NCI-H1048 (cell line): ENCODE measurements at regions not wholly inside any gene's neighbourhood (a gene's known extent, or its start where the extent isn't known, plus 50 kb on each side); places are given as distances from the start of the nearest gene placed in this dataset.

Experiments
- DNase-seq: peaks from one replicate; lab custom pipeline; 2025; lab: John Stamatoyannopoulos, UW

GRCh38 chr9:120001536-120001935, 578.4 kb downstream of the CDK5RAP2 start:
- no peak for DNase-seq

DNA sequence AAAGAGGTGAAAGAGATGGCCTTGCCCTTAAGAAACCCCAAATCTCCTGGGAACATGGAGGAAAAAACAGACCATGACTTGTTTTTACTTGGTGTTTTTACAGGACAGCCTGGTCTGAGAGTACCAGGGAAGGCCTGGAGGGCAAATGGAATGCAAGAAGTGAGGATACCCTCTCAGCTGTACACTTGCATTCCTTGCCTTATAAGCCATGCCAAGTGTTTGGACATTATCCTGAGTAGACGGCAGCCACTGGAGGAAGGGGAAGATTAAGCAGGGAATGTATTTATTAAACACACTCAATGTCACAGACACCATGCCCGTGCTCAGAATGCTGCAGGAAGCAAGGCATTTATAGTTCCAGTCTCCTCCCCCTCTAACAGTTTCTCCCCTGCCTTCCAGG, 581.4 kb downstream of the CDK5RAP2 start:
- no peak for DNase-seq

DNA sequence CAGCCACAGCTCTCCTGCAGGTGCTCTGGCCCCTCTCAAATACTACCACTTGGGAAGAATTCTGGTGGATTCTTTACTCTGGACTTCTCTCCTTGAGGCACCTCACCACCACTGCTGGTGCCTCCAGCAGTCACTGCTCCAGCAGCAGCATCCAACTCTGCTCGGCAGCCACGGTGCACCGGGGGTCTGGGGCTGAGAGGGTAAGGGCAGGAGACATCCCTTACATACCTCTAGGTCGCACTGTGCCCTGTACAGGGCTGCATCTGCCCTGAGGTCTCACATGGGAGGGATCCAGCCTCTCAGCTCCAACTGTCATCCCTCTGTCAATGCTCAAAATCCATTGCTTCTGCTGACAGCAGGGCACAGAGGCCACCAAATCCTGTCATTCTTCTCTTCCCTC, 588.2 kb downstream of the CDK5RAP2 start:
- no peak for DNase-seq

GRCh38 chr9:119986713-119987112, 593.3 kb downstream of the CDK5RAP2 start:
- DNase-seq = no peak

GRCh38 chr9:119986205-119986604, 593.8 kb downstream of the CDK5RAP2 start:
- DNase-seq = no peak

- DNase-seq = no peak
Measured at GRCh38 chr9:119974026-119974425, 604.8 kb upstream of the BRINP1 start.

DNA sequence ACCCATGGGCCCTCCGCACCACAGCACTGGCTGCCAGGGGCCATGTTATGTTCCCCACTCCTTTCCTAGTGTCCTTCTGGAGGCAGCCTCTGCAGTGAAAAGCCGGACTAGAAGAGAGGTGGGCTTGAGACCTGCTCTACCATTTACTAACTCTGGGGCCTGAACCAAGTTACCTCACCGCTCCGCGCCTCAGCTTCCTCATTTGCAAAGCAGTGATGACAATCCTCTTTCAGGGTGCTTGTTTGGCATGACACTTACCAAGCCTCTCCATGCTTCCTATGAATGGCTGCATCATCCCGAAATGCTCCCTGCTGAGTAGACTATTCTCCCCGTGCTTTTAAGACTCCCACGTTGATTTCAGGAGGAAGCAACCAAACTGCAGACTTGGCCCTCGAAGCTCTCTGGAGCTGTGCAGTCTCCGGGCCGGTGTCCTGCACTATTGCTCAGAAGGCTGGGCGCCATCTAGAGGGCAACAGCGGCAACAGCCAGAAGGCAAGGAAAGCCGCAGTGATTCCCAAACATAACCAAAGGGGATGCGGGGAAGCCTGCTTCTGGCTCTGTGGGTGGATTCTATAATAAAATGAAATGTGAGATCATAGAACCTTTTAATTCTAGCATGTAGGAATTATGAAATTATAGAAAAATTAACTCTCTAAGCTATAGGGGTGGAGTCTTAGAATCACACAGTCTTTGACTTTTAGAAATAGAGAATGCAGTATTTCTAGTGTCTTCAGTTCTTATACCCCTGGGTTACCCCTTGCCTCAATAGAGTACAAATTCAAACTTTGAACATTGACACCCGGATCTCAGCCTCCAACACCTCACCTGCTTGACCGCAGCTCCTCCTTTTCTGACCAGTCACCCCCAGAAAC, 599.8 kb upstream of the BRINP1 start:
- DNase-seq = no peak

DNA sequence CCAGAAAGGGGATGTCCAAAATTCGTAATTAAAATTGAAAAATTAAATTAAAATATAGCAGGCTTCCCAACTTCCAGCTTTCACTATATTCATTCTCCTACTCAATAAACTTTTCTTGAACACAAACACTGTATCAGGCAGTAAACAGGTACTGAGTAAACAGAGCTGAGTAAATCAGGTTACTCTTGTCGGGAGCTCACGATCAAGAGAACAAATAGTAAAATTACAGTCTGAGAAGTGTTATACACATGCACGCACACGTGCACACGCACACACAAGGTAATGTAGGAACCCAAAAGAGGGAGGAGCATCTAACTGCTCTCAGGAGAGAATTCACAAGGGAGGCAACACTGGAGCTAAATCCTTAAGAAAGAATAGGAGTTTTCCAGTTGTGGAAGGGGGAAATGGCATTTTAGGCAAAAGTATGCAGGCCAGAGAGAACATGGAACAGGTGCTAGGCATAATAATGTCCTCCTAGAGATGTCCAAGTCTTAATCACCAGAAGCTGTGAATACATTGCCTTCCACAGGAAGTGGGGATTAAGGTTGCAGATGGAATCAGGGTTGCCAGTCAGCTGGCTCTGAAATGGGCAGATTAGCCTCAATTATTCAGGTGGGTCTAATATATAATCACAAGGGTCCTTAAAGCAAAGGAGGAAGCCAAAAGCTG, 598.8 kb upstream of the BRINP1 start:
- DNase-seq = no peak

DNA sequence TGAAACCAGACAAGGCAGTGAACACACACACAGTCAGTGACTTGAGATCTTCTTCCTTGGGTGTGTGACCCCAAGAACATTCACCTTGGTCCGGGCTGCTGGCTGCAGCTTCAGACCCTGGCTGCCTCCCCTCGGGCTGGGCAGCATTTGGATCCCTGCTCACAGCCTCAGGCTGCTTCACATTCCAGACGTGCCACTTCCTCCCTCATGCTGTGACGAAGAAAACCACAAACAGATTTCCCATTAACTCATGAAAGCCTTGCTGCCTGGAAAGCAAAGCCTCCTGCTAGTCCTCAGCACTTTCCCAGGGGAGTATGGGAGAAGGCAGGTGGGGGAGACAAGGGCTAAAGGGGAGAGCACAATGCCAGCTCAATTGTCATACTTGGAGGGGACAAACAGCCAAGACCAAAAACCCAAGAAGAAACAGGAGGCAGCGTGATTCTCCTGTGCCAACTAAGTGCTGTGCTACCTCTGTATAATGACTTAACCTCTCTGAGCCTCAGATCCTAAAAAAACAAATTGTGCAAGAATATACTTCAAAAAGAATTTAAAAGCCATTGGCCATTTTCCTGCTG, 594.6 kb upstream of the BRINP1 start:
- peak; percentile 16 for DNase-seq

- no peak for DNase-seq
Measured at GRCh38 chr9:119963258-119963797, 594.1 kb upstream of the BRINP1 start.

- DNase-seq = peak; percentile 32
Measured at GRCh38 chr9:119961774-119962424, 592.7 kb upstream of the BRINP1 start.

DNA sequence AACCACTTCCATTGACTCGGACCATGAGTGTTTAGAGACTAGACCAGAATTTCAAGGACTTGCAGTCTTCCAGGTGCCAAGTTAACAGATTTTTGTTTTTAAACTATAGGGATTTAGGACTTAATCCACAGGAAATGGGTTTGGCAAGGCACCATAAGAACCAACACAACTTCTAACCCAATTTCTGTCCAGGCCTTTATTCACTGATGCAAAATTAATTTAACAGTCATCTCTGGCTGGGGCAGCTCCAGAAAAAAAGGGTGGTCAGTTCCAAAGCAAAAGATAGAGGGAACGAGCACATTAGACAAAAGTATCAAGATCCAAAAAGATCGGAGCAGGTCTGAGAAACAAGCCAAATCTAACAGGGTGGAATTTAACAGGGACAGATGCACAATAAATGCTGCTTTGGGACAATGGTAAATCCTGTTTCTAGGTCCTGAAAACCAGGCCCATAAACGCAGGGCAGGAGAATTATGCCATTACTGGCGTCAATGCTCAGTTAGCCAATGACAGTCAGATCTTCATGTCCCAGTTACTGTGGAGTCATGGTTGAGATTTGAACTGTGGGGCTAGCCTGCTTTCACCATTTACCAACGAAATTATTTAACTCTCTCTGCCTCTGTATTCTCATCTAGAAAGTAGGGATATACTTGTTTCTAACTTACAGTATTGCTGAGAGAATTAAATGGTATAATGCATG, 590.8 kb upstream of the BRINP1 start:
- no peak for DNase-seq

GRCh38 chr9:119956111-119956510, 586.9 kb upstream of the BRINP1 start:
- no peak for DNase-seq

GRCh38 chr9:119955276-119955675, 586.0 kb upstream of the BRINP1 start:
- DNase-seq = no peak

DNA sequence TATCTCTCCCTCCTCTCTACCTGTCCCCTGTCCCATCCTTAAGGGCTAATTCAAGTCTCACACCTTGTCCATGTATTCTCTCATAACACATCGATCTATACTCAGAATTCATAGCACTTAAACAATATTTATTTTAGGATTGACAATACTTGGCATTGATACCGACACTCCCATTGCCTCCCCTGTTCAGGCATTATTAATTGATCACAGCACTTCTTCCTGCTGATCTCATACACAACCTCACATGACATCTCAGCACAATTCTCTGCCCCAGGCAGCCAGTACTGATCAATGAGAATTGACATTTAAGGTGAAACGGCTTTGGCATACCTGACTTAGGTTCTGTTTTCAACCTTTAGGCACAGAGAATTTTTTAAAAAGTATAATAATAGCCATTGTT, 582.4 kb upstream of the BRINP1 start:
- DNase-seq = no peak

- no peak for DNase-seq
Measured at GRCh38 chr9:119951090-119951489, 581.9 kb upstream of the BRINP1 start.

DNA sequence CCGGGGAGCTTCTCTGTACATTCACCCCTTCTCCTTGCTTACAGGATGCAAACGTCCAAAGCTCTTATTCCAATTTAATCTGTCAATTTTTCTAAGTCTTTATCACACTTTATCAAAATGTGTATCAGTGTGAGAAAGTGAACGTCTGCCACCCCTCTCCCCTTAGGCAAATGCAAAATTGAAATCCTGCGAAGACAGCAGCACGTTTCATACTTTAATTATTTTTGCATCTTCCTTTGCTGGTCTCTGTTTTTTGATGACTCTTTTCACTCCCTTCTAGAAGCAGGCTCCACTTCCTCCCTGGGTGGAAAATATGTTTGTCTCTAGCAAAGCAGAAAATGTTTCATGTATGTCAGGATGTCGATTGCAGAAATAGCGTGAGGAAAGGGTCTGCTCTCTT, 576.5 kb upstream of the BRINP1 start:
- DNase-seq = no peak

DNA sequence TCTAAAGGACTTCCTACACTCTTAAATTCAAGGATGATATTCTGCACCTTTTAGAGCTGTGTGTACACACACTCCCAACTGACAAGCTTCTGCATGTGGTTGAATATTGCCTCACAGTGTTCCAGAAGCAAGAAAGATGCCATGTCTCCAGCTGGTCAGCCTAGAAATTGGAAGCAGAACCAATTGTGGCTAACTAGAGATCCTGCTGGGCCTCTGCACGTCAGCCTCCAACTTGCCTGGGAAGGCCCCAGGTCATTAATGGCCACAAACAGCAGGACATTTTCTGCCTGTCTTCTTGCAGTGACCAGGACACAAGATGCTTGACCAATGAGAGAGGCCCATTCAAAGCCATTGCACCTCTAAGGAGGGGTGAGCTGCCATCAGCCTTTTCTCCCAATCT, 571.9 kb upstream of the BRINP1 start:
- DNase-seq = no peak

GRCh38 chr9:119938871-119939270, 569.6 kb upstream of the BRINP1 start:
- DNase-seq = no peak

- DNase-seq = no peak
Measured at GRCh38 chr9:119934497-119934896, 565.3 kb upstream of the BRINP1 start.

DNA sequence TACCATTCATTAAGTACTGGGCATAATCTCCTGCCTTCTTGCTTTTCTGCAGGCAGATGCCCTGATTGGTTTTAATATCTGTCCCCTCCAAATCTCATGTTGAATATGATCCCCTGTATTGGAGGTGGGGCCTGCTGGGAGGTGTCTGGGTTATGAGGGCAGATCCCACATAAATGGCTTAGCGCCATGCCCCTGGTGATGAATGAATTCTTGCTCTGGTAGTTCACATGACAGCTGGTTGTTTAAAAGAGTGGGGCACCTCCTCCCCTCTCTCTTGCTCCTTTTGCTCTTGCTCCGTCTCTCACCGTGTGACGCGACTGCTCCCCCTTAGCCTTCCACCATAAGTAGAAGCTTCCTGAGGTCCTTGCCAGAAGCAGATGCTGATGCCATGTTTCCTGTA, 564.0 kb upstream of the BRINP1 start:
- no peak for DNase-seq

GRCh38 chr9:119924736-119925135, 555.5 kb upstream of the BRINP1 start:
- DNase-seq = no peak
